Tibial artery (tissue), 4 donors: ENCODE measurements at regions not wholly inside any gene's neighbourhood (a gene's known extent, or its start where the extent isn't known, plus 50 kb on each side); places are given as distances from the start of the nearest gene placed in this dataset.

Experiments used
- DNase-seq, 2 donors: peaks; one replicate each; pipeline ENCODE4 v3.0.0-alpha.2; 2019
- H3K27ac ChIP-seq, 2 donors: fragments of 200-600 bp; sonication (generic) in 1 of 2; 1 replicate in 1 of 2; 2 replicates in 1 of 2; pipeline ENCODE4 v1.5.1; 2018 to 2019; ENCODE audit warnings: mild to moderate bottlenecking in 1 of 2
- H3K27me3 ChIP-seq, 2 donors: fragments of 200-600 bp; sonication (generic) in 1 of 2; one replicate each; pipeline versions ENCODE4 v1.5.1 to v1.6.0; 2016 to 2019
- H3K36me3 ChIP-seq, 3 donors: fragments of 200-600 bp; sonication (generic) in 2 of 3; one replicate each; pipeline ENCODE4 v1.5.1; 2016 to 2019; ENCODE audit warnings: mild to moderate bottlenecking in 2 of 3
- H3K4me1 ChIP-seq, 4 donors: fragments of 200-600 bp; sonication (generic) in 2 of 4; 1 replicate in 3 of 4; 2 replicates in 1 of 4; pipeline ENCODE4 v1.5.1; 2016 to 2019
- H3K4me3 ChIP-seq, 2 donors: fragments of 200-600 bp; sonication (generic) in 1 of 2; 1 replicate in 1 of 2; 2 replicates in 1 of 2; pipeline ENCODE4 v1.5.1; 2018 to 2019; ENCODE audit warnings: mild to moderate bottlenecking in 2 of 2
- H3K9me3 ChIP-seq, 3 donors: fragments of 200-600 bp; sonication (generic) in 1 of 3; one replicate each; pipeline ENCODE4 v1.5.1; 2016 to 2019
- CTCF ChIP-seq, 2 experiments: fragments of 200-600 bp in 1 of 2; fragments of 450-650 bp in 1 of 2; IDR thresholded peaks; one replicate each; pipeline ENCODE4 v1.5.1; 2017 to 2019; ENCODE audit warnings: antibody characterized with exemption in 2 of 2, mild to moderate bottlenecking in 1 of 2, moderate library complexity in 1 of 2
- intact Hi-C: fragments of 100-400 bp; cut with DNase I; formaldehyde crosslinking; loops from one replicate; pipeline ENCODE4 v1.15.0; 2023; ENCODE audit warnings: low total_unique reads

DNA sequence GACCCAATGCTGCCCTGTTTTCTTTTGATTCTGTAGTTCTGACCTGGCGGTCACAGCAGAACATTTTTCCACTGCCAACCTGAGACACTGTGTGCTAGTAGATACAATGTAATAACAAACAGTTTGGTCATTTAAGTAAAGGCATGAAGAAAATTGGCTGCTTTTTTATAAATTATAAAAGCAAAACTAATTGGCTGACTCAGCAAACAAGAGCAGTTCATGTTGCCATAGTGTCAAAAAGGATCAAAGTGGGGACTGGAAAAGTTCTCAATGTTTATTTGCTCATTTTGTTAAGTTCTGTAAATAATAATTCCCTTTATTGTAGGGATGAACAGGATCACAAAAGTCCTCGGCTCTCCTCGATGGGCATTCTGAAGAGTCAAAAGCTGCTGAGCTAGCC, 599.5 kb downstream of the PKHD1 start:
- Histone ChIP-seq H3K27me3 (no peaks in the 10 kb centered on the region), H3K4me3 (no peak overlapping the region), H3K36me3 (no peaks in the 10 kb centered on the region), H3K27ac (no peak overlapping the region), H3K4me1 (no peaks in the 10 kb centered on the region), H3K9me3 (no peaks in the 10 kb centered on the region)
- DNase-seq = no peak
- no peak for TF ChIP-seq CTCF (IDR thresholded peaks at IDR 0.05)
- intact Hi-C loops = no loop called here

- TF ChIP-seq CTCF (IDR thresholded peaks at IDR 0.05) = no peak
- H3K9me3 ChIP-seq = no peaks in the 10 kb centered on the region
- no peaks in the 10 kb centered on the region for H3K27me3 ChIP-seq
- no peak overlapping the region for H3K4me3 ChIP-seq
- no peaks in the 10 kb centered on the region for H3K36me3 ChIP-seq
- no peak overlapping the region for H3K27ac ChIP-seq
- intact Hi-C loops = no loop called here
- DNase-seq = no peak
- H3K4me1 ChIP-seq = no peaks in the 10 kb centered on the region
Observed at GRCh38 chr6:51489133-51489532, 598.3 kb downstream of the PKHD1 start.

- H3K4me1 ChIP-seq = no peaks in the 10 kb centered on the region
- no peaks in the 10 kb centered on the region for H3K27me3 ChIP-seq
- intact Hi-C loops = no loop called here
- no peaks in the 10 kb centered on the region for H3K9me3 ChIP-seq
- no peak for DNase-seq
- H3K36me3 ChIP-seq = no peaks in the 10 kb centered on the region
- TF ChIP-seq CTCF (IDR thresholded peaks at IDR 0.05) = no peak
- no peak overlapping the region for H3K4me3 ChIP-seq
- no peak overlapping the region for H3K27ac ChIP-seq
Observed at GRCh38 chr6:51490101-51490500, 597.3 kb downstream of the PKHD1 start.

- no peak for TF ChIP-seq CTCF (IDR thresholded peaks at IDR 0.05)
- Histone ChIP-seq H3K27ac (no peak overlapping the region), H3K27me3 (no peaks in the 10 kb centered on the region), H3K9me3 (no peaks in the 10 kb centered on the region), H3K4me3 (no peak overlapping the region), H3K4me1 (no peaks in the 10 kb centered on the region), H3K36me3 (no peaks in the 10 kb centered on the region)
- intact Hi-C loops = no loop called here
- no peak for DNase-seq
Observed at GRCh38 chr6:51494342-51494741, 593.1 kb downstream of the PKHD1 start.

GRCh38 chr6:51495096-51495495, 592.3 kb downstream of the PKHD1 start:
- no peaks in the 10 kb centered on the region for H3K4me1 ChIP-seq
- intact Hi-C loops = no loop called here
- H3K27me3 ChIP-seq = no peaks in the 10 kb centered on the region
- H3K27ac ChIP-seq = no peak overlapping the region
- no peaks in the 10 kb centered on the region for H3K9me3 ChIP-seq
- H3K36me3 ChIP-seq = no peaks in the 10 kb centered on the region
- H3K4me3 ChIP-seq = no peak overlapping the region
- no peak for TF ChIP-seq CTCF (IDR thresholded peaks at IDR 0.05)
- no peak for DNase-seq
